ENCODE measurements at regions not wholly inside any gene's neighbourhood (a gene's known extent, or its start where the extent isn't known, plus 50 kb on each side); places are given as distances from the start of the nearest gene placed in this dataset.

DNA sequence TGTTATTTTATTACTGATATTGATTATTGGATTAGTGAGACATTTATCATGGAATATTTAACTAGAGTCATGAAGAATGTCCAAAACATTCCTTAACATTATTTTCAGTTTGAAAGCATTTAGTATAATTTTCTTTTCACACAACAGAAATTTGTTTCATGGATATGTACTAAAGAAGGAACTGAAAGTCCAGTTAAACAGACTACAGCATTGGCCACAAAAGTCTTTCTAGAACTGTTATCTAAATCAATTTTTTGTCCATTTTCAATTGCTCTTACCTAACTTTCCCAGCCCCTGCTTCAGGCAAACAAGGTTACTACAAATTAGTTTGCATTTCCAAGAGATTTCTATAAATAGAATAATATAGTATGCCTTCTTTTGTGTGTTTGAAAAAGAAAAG lies 1018.0 kb upstream of the PCDH20 start:
- TF ChIP-seq PKNOX1 (IDR thresholded peaks at IDR 0.05) (no peak), FOXK2 (IDR thresholded peaks at IDR 0.05) (no peak)

Measured in HEK293T (cell line).